CD4-positive, alpha-beta memory T cell (primary cell): ENCODE measurements at regions not wholly inside any gene's neighbourhood (a gene's known extent, or its start where the extent isn't known, plus 50 kb on each side); places are given as distances from the start of the nearest gene placed in this dataset.

Experiments used
- CTCF ChIA-PET: fragments of 350-600 bp; sonication (Branson Sonifier 250); formaldehyde crosslinking; loops from one replicate; lab custom pipeline; 2021; ENCODE audit warnings: inconsistent platforms; ENCODE audit not compliant: partially characterized antibody; lab: Charles Lee
- POLR2A ChIA-PET: fragments of 350-600 bp; sonication (Branson Sonifier 250); formaldehyde crosslinking; loops from one replicate; lab custom pipeline; 2021; ENCODE audit not compliant: partially characterized antibody; lab: Charles Lee
- DNase-seq, 5 donors: peaks; one replicate each; pipeline versions ENCODE4 v3.0.0 to v3.0.0-alpha.2; 2020 to 2022; ENCODE audit warnings: mixed read lengths in 1 of 5
- H3K27ac ChIP-seq: one replicate; pipeline ENCODE4 v1.7.0; 2013; ENCODE audit warnings: low read depth, low read length
- H3K27me3 ChIP-seq: 2 replicates; pipeline ENCODE4 v1.7.0; 2013; ENCODE audit warnings: mild to moderate bottlenecking, low read length, moderate library complexity; ENCODE audit not compliant: insufficient read depth
- H3K36me3 ChIP-seq: 2 replicates; pipeline ENCODE4 v1.7.0; 2013; ENCODE audit warnings: mild to moderate bottlenecking, low read length, moderate library complexity; ENCODE audit not compliant: insufficient read depth
- H3K4me1 ChIP-seq: 2 replicates; pipeline ENCODE4 v1.7.0; 2013; ENCODE audit warnings: mild to moderate bottlenecking, low read length, moderate library complexity; ENCODE audit not compliant: insufficient read depth
- H3K4me3 ChIP-seq, 2 donors: one replicate each; pipeline ENCODE4 v1.7.0; 2013; ENCODE audit warnings: low read length in 2 of 2, mild to moderate bottlenecking in 1 of 2
- H3K9me3 ChIP-seq, 2 donors: one replicate each; pipeline ENCODE4 v1.7.0; 2013; ENCODE audit warnings: low read length in 2 of 2, control low read depth in 1 of 2; ENCODE audit not compliant: control insufficient read depth in 1 of 2
- H3K27ac Mint-ChIP-seq, 7 donors: one replicate each; pipeline ENCODE4 v1.8.0; 2020 to 2021; ENCODE audit warnings: mixed read lengths in 7 of 7, mild to moderate bottlenecking in 6 of 7, inconsistent platforms in 3 of 7, moderate library complexity in 3 of 7
- H3K27me3 Mint-ChIP-seq, 2 donors: one replicate each; pipeline ENCODE4 v1.8.0; 2020 to 2021; ENCODE audit warnings: mixed read lengths in 2 of 2
- H3K36me3 Mint-ChIP-seq, 2 donors: one replicate each; pipeline ENCODE4 v1.8.0; 2020 to 2021; ENCODE audit warnings: mixed read lengths in 2 of 2, inconsistent platforms in 1 of 2, mild to moderate bottlenecking in 1 of 2
- H3K4me1 Mint-ChIP-seq, 4 donors: one replicate each; pipeline ENCODE4 v1.8.0; 2020 to 2021; ENCODE audit warnings: mixed read lengths in 4 of 4, mild to moderate bottlenecking in 1 of 4
- H3K4me3 Mint-ChIP-seq, 8 donors: one replicate each; pipeline ENCODE4 v1.8.0; 2020 to 2021; ENCODE audit warnings: mixed read lengths in 8 of 8, mild to moderate bottlenecking in 7 of 8, moderate library complexity in 6 of 8, inconsistent platforms in 3 of 8
- H3K9me3 Mint-ChIP-seq, 8 donors: one replicate each; pipeline ENCODE4 v1.8.0; 2020 to 2021; ENCODE audit warnings: mixed read lengths in 8 of 8, mild to moderate bottlenecking in 5 of 8, inconsistent platforms in 3 of 8, moderate library complexity in 1 of 8
- intact Hi-C: fragments of 100-400 bp; cut with micrococcal nuclease; formaldehyde crosslinking; loops from one replicate; pipeline ENCODE4 v1.15.1; 2023

DNA sequence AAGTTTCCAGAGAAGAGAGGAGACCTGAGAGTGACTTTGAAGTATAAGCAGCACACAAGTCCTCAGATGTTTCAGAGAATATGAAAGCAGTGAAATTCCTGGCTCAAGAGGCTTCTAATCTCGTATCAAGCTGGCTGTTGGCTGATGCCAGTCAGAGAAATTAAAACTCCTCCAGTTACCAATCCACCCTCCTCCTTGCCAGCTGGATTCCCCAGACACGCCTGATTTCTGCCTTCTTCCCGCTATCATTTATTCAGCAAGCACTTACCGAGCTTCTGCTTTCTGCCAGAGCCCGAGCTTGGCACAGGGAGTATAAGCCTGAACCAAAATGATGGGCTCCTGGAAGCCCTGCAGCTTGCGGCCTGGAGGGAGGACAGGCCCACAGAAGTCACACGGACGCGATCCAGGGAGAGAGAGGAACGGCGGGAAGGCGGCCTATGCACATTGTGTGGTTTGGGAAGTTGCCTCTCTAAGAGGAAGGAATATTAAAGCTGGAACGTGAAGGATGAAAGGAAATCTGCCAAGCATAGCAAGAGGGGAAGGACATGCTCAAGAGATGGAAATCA is 102.4 kb upstream of the TBL1X start:
- H3K27ac ChIP-seq: no peak overlapping the region
- ChIA-PET POLR2A (no interaction called here), CTCF (no interaction called here)
- intact Hi-C loops: no loop called here
- H3K4me3 Mint-ChIP-seq: no peak overlapping the region
- H3K27me3 Mint-ChIP-seq: no peaks in the 10 kb centered on the region
- no peak overlapping the region for H3K27ac Mint-ChIP-seq
- no peaks in the 10 kb centered on the region for H3K4me1 Mint-ChIP-seq
- H3K36me3 ChIP-seq: no peaks in the 10 kb centered on the region
- H3K4me1 ChIP-seq: no peaks in the 10 kb centered on the region
- H3K36me3 Mint-ChIP-seq: no peaks in the 10 kb centered on the region
- no peaks in the 10 kb centered on the region for H3K9me3 ChIP-seq
- DNase-seq: no peak
- H3K27me3 ChIP-seq: no peaks in the 10 kb centered on the region
- H3K9me3 Mint-ChIP-seq: peaks cover 0 to 2% (median 0%) of the 10 kb centered on the region in 8 donors
- no peak overlapping the region for H3K4me3 ChIP-seq

DNA sequence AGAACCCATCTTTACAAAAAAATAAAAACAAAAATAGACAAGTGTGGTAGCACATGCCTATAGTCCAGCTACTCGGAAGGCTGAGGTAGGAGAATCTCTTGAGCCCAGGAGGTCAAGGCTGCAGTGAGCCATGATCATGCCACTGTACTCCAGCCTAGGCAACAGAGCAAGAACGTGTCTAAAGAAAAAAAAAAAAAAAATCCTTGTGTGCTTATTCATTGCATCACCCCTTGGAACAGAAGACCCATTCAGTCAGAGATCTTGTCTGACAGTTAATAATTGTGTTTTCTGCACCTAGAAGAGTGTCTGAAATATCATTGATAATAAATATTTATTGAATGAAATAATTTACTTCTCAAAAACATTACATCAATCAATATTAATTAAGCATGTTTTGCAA is 97.4 kb upstream of the TBL1X start:
- Mint-ChIP-seq H3K27me3 (no peaks in the 10 kb centered on the region), H3K36me3 (no peaks in the 10 kb centered on the region), H3K4me1 (peaks cover 0 to 2% (median 0%) of the 10 kb centered on the region in 4 donors), H3K4me3 (no peak overlapping the region), H3K27ac (no peak overlapping the region), H3K9me3 (peaks cover 0 to 2% (median 0%) of the 10 kb centered on the region in 8 donors)
- POLR2A ChIA-PET: interaction anchor here (1.4 kb wide), 1 partner anchor 16 kb away, joined by 5 read pairs; no protein-coding TSS in a partner anchor
- no peaks in the 10 kb centered on the region for H3K9me3 ChIP-seq
- no peak overlapping the region for H3K4me3 ChIP-seq
- no peaks in the 10 kb centered on the region for H3K27me3 ChIP-seq
- CTCF ChIA-PET: no interaction called here
- intact Hi-C loops: no loop called here
- DNase-seq: no peak
- H3K4me1 ChIP-seq: no peaks in the 10 kb centered on the region
- H3K36me3 ChIP-seq: no peaks in the 10 kb centered on the region
- no peak overlapping the region for H3K27ac ChIP-seq

DNA sequence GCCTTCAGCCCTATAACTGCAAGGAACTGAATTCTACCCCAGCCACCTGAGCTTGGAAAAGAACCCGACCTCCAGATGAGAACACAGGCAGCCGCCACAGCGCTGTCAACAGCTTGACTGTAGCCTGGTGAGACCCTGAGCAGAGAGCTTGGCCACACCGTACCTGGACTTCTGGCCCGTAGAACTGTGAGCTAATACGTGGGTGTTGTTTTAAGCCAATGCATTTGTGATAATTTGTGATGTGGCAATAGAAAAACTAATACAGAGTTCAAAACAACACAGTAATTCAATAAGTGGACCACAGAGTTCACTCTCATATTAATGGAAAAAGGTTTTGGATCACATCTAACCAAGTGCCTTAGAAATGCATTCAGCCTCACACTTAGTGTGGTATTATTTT is 96.6 kb upstream of the TBL1X start:
- intact Hi-C loops: no loop called here
- Histone ChIP-seq H3K36me3 (no peaks in the 10 kb centered on the region), H3K4me3 (no peak overlapping the region), H3K27me3 (no peaks in the 10 kb centered on the region), H3K4me1 (no peaks in the 10 kb centered on the region), H3K9me3 (no peaks in the 10 kb centered on the region), H3K27ac (no peak overlapping the region)
- ChIA-PET CTCF (interaction anchor here (0.6 kb wide), 1 partner anchor 194 kb away, joined by 4 read pairs; no protein-coding TSS in a partner anchor), POLR2A (interaction anchor here (1.4 kb wide), 1 partner anchor 17 kb away, joined by 5 read pairs; no protein-coding TSS in a partner anchor)
- peak overlapping the region in 1 of 7 donors; percentile 48 for H3K27ac Mint-ChIP-seq
- peak overlapping the region in 1 of 8 donors; percentile 65 for H3K4me3 Mint-ChIP-seq
- DNase-seq: no peak
- H3K9me3 Mint-ChIP-seq: no peaks in the 10 kb centered on the region
- H3K4me1 Mint-ChIP-seq: peaks cover 0 to 2% (median 0%) of the 10 kb centered on the region in 4 donors
- H3K36me3 Mint-ChIP-seq: no peaks in the 10 kb centered on the region
- H3K27me3 Mint-ChIP-seq: no peaks in the 10 kb centered on the region

DNA sequence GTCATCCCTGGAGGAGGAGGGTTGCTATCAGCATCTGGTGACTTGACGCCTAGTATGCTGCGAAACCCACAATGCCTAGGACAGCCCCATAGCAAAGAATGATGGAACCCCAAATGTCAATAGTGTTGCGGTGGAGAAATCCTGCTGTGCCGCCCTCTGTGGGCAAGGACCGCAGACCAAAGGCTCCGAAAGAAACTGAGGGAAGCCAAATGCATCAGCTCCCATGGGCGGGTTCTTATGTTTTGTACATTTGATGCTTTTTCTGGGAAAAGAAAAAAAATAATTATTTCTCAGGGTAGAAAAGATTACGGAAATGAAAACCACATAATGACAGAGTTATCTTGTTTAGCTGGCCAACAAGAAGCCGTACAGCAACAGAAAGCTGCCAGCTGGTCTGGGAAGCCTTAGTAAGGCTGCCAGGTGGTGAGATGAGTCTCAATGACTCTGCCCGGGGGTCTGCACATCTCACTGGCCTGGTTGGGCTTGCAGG is 95.0 kb upstream of the TBL1X start:
- peaks cover 0 to 2% (median 0%) of the 10 kb centered on the region in 4 donors for H3K4me1 Mint-ChIP-seq
- no peaks in the 10 kb centered on the region for H3K9me3 Mint-ChIP-seq
- no peaks in the 10 kb centered on the region for H3K27me3 ChIP-seq
- H3K4me1 ChIP-seq: no peaks in the 10 kb centered on the region
- no peaks in the 10 kb centered on the region for H3K36me3 ChIP-seq
- peak overlapping the region in 2 of 7 donors; percentile 25 to 40 for H3K27ac Mint-ChIP-seq
- H3K36me3 Mint-ChIP-seq: no peaks in the 10 kb centered on the region
- CTCF ChIA-PET: no interaction called here
- no peak overlapping the region for H3K4me3 Mint-ChIP-seq
- POLR2A ChIA-PET: no interaction called here
- intact Hi-C loops: no loop called here
- no peak overlapping the region for H3K4me3 ChIP-seq
- no peak for DNase-seq
- no peak overlapping the region for H3K27ac ChIP-seq
- H3K27me3 Mint-ChIP-seq: no peaks in the 10 kb centered on the region
- no peaks in the 10 kb centered on the region for H3K9me3 ChIP-seq

GRCh38 chrX:9370893-9371292 is 94.0 kb upstream of the TBL1X start:
- Mint-ChIP-seq H3K27ac (no peak overlapping the region), H3K9me3 (peaks cover 0 to 1% (median 0%) of the 10 kb centered on the region in 8 donors), H3K4me1 (peaks cover 0 to 2% (median 0%) of the 10 kb centered on the region in 4 donors), H3K4me3 (no peak overlapping the region), H3K27me3 (no peaks in the 10 kb centered on the region), H3K36me3 (no peaks in the 10 kb centered on the region)
- Histone ChIP-seq H3K27ac (no peak overlapping the region), H3K27me3 (no peaks in the 10 kb centered on the region), H3K9me3 (no peaks in the 10 kb centered on the region), H3K36me3 (no peaks in the 10 kb centered on the region), H3K4me3 (no peak overlapping the region), H3K4me1 (no peaks in the 10 kb centered on the region)
- intact Hi-C loops: no loop called here
- no peak for DNase-seq
- CTCF ChIA-PET: no interaction called here
- POLR2A ChIA-PET: no interaction called here

- no peak for DNase-seq
- Histone ChIP-seq H3K4me1 (no peaks in the 10 kb centered on the region), H3K27ac (no peak overlapping the region), H3K36me3 (no peaks in the 10 kb centered on the region), H3K27me3 (no peaks in the 10 kb centered on the region), H3K9me3 (no peaks in the 10 kb centered on the region), H3K4me3 (no peak overlapping the region)
- Mint-ChIP-seq H3K27me3 (no peaks in the 10 kb centered on the region), H3K4me3 (no peak overlapping the region), H3K4me1 (peaks cover 0 to 2% (median 0%) of the 10 kb centered on the region in 4 donors), H3K9me3 (peaks cover 0 to 6% (median 0%) of the 10 kb centered on the region in 8 donors), H3K36me3 (no peaks in the 10 kb centered on the region), H3K27ac (no peak overlapping the region)
- ChIA-PET CTCF (no interaction called here), POLR2A (interaction anchor here (0.6 kb wide), 1 partner anchor 334 kb away, joined by 3 read pairs; no protein-coding TSS in a partner anchor)
- intact Hi-C loops: no loop called here
These were observed 92.0 kb upstream of the TBL1X start for GRCh38 chrX:9372866-9373265.

GRCh38 chrX:9373789-9374188 is 91.1 kb upstream of the TBL1X start:
- Histone ChIP-seq H3K36me3 (no peaks in the 10 kb centered on the region), H3K27me3 (no peaks in the 10 kb centered on the region), H3K9me3 (no peaks in the 10 kb centered on the region), H3K4me1 (no peaks in the 10 kb centered on the region), H3K27ac (no peak overlapping the region), H3K4me3 (no peak overlapping the region)
- Mint-ChIP-seq H3K27ac (no peak overlapping the region), H3K27me3 (no peaks in the 10 kb centered on the region), H3K4me1 (peaks cover 0 to 2% (median 0%) of the 10 kb centered on the region in 4 donors), H3K9me3 (peaks cover 0 to 8% (median 0%) of the 10 kb centered on the region in 8 donors), H3K4me3 (no peak overlapping the region), H3K36me3 (no peaks in the 10 kb centered on the region)
- no peak for DNase-seq
- CTCF ChIA-PET: no interaction called here
- intact Hi-C loops: no loop called here
- POLR2A ChIA-PET: no interaction called here
